HG03039 (cell line): ENCODE measurements at regions not wholly inside any gene's neighbourhood (a gene's known extent, or its start where the extent isn't known, plus 50 kb on each side); places are given as distances from the start of the nearest gene placed in this dataset.

Experiments used
- ATAC-seq: cut with Tn5 transposase; IDR thresholded peaks from one replicate; pipeline ENCODE4 v1.9.1; 2021; ENCODE audit warnings: mild to moderate bottlenecking, moderate library complexity; ENCODE audit not compliant: unreplicated experiment

DNA sequence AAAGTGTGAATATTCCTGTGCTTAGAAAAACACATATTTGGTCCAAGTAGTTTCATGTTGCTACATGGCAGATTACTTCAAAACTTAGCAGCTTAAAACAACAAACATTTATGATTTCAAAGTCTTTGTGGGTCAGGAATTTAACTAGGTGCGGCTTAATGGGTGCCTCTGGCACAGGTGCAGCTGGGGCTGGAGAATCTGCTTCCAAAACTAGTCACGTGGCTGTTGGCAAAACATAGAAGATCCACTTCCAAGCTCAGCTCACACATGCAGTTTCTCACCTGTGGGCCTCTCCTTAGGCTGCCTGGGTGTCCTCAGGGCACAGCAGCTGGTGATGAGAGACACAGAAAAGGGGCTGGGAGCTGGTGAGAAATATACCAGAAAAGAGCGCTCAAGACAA is 263.4 kb downstream of the TTLL7 start:
- ATAC-seq: no peak

DNA sequence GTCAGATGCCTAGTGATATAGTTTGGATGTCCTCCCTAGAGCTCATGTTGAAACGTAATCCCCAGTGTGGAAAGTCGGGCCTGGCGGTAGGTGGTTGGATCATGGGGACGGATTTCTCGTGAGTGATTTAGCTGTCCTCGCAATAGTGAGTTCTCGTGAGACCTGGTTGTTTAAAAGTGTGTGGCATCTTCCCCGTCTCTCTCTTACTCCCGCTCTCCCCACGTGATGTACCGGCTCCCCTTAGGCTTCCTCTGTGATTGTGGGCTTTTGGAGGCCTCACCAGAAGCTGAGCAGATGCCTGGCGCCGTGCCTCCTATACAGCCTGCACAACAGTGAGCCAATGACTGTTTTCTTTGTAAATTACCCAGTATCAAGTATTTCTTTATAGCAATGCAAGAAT is 264.5 kb downstream of the TTLL7 start:
- ATAC-seq: no peak

DNA sequence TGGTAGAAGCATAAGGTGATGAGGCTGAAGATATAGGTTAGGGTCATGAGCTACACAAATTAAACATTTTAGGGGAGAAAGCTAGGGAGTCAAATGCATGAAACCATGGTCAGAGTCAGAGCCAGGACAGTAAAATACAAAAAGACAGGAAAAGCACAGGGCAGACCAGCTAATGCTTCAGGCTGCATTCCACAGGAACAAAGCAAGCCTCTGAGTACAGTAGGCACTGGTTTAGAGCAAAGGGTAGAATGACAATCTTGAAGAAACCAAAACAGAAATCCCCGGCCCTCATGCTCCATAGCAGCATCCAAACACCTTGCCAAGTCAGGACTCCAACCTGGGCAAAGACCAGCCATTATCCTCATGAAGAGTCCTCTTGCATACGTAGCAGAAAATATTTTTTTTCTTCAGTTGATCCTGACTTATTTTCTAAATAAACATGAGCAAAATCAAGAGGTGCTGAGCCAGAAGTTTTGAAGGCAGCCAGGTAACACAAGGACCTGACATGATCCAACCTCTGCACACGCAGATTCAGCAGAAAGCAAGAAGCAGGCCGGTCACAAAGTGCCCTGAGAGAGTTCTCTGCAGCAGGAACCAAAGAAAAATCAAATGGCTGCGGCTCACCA is 273.1 kb downstream of the TTLL7 start:
- no peak for ATAC-seq

DNA sequence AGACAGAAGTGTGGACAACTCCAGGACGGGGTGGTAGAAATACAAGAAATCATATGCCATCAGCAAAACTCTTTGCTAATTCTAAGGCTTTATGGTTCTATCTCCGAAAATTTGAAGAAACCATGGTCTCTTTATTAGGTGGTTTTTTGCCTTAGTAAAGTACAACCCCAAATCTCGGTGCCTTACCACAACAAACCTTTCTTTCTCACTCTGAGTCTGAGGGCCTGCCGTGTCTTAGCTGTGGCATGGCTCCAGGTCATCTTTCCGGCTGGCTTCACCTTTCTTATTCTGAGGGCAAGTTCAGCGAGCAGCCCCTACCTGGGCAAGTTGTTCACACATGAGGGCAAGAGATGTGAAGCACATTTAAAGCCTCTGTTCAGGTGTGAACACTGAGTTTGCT is 280.6 kb downstream of the TTLL7 start:
- ATAC-seq: no peak

DNA sequence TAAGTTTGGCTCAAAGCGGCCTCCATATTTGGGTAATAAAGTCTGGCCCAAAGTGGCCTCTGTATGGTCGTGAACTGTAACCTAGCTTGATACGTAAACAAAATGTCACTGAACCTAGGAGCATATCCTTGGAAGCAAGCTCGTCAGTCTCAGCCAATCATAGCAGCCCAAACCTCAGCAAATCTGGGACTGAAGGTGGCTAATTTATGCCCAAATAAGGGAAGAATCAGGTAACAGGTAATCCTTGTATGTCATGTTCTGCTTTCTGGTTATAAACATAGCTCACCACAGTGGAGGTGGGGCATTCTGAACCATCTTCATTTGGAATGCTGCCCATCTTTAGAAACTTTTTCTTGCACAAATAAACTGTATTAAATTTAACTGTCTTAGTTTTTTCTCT is 281.1 kb downstream of the TTLL7 start:
- ATAC-seq: no peak

DNA sequence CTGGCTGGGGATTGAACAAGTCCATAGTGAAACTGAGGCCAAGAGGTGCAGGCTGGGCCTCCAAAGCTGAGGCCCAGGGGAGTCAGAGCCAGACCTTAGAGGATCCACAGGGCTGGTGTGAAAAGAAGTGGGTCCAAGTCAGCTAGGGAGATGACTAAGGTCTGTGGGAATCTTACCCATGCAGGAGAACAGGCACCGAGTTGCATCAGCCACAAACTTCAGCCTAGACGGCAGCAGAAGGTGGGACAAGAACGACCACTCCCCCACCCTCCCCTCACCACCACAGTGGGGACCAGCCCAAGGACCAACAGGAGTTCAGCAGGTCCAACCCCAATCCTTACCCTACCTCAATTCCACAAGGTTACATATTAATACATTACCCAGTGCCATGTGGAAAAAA is 282.3 kb downstream of the TTLL7 start:
- no peak for ATAC-seq

DNA sequence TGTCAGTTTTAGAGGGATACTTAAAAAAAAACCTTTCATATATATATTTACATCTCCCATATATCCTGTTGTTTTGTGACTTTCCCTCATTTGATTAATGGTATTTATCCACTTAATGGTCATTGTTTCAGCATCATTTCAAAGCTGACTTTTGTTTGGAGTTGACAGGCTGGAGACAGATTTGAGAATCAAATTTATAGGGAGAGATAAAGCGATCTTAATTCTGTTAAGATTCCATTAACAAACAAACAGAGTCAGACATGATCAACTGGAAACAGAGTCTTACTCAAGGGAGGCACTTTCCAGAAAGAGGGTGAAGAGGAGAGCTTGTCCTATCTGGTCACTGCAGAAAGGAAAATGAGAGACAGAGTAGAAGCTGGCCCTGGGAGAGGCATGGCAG is 283.4 kb downstream of the TTLL7 start:
- ATAC-seq: no peak

DNA sequence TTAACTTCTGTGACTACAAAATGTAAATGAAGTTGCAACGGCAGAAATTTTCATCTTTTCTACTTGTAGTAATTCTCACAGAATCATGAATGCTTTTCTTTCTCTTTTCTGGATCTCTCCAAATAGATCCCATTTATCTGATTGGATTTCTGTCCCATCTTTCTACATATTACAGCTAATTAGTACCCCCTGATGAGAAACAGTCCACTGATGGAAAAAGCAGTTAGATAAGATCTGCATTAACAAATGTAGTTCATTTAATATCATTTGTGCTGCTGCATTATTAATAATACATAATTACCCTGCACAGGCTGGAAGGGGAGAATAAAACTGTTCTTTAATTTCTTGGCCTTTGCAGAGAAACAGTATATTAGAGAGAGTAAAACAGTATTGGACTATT is 289.3 kb downstream of the TTLL7 start:
- no peak for ATAC-seq

DNA sequence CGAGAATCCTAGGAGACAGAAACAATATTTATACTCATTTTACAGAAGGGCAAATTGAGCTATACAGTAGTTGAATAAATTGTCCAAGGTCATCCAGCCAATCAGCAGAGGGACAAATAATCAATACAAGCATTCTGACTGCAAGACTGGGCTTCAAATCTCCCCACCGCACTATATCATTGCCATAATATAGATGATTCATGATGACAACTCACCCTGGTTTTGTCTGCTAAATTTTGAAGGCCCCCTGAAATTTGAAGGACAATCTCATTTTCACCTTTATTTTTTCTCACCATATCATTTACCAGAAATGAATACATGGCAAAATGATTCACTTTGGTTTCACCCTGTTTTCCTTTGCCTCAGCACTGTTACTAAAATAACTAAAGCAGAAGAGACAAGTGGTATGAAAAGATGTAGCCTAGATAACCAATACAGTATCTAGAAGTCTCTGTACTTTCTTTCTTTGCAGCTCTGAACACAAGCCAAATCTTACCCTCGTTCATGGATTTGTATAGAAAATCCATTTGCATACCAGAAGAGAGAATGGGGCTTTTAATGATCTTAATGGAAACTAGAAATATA is 292.5 kb downstream of the TTLL7 start:
- ATAC-seq: no peak

DNA sequence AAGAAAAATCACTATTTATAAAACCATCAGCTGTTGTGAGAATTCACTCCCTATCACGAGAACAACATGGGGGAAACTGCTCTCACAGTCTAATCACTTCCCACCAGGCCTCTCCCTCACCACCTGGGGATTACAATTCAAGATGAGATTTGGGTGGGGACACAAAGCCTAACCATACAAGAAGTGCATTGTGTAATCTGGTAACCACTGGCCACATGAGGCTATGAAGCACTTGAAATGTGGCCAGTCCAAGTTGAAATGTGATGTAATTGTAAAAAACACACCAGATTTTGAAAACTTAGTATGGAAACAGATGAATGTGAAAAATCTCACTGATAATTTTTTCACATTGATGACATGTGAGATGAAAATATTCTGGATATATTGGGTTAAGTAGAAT is 293.8 kb downstream of the TTLL7 start:
- ATAC-seq: no peak

DNA sequence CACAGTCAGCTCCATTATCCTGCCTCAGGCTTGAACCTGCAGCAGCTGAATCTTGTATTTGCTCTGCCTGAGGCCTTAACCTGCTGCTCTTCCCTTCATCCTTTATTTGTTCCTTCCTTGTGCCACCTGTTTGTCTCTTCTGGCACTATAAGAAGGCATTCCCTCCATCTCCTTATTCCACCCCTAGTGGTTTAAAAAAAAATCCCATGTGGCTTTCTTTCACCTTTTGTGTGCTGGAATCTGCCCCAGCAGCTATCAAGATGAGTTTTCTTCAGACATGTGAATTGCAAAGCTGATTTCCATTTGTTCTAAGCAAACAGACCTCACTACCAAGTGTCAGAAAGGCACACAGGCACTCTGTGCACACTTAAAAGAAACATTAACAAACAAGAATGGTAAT is 294.6 kb downstream of the TTLL7 start:
- ATAC-seq: no peak

DNA sequence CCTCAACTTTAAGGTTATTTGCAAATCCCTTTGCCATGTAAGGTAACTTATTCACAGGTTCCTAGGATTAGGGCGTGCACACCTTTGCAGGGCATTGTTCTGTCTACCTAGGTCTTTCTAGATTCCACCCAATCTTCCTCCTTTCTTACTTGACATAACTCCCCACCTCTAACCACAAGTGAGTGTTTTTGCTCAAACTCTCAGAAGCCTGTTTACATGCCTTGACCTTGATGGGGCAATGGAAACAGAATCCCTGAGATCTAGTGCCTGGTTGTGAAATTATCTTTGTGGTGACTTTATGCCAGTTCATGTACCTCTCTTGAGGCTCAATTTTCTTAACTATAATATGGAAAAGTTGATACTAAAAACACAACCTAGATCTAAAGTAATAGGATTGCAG is 296.6 kb downstream of the TTLL7 start:
- no peak for ATAC-seq

DNA sequence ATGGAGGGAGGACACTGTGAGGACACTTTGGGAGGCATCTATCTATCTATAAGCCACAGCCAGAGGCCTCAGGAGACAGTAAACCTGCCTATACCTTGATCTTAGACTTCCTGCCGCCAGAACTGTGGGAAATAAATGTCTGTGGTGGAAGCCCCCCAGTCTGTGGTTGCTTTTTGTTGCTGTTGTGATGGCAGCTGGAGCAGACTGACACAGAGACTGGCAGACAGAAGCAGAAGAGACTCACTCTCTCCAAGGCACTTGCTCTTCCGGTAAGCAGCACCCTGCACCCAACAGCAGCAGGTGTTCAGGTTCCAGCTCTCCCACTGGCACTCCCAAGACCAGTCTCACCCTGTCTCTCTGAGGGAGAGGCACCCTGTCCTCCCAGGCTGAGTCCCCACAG is 297.6 kb downstream of the TTLL7 start:
- no peak for ATAC-seq

DNA sequence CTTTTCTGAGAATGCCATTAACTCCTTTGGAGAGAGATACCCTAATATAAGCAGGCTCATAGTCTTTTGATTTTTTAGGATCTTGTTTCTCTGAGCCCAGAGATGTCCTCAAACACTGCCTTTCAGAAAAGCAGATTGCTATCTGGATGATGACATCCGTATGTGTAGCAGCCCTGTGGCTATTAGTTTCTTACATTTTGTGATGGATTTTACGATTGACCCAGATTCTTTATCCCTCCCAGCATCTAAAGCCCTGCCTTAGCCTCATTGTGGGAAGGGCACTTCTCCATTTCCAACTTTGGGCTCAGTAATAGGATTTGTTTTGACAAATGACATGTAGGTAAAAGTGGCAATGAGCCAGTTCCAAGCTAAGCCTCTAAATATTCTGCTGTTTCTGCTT is 300.3 kb downstream of the TTLL7 start:
- no peak for ATAC-seq

DNA sequence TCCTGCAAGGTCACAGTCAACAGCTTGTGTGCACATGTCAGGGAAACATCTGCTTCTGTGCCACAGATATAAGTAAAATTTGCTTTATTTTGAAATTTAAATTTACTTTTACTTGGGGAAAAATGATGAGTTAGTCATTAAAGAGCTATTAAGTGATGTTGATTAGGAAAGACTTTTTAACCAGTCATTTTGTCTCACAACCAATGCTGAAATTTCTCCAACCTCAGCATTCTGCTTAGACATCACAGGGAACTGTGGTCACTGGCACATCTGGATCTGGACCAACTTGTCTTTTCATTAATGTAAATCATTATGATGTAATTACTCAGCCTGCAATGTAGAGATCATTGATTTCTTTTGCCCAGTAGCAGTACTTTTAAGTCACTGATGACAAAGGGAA is 301.0 kb downstream of the TTLL7 start:
- ATAC-seq: no peak

DNA sequence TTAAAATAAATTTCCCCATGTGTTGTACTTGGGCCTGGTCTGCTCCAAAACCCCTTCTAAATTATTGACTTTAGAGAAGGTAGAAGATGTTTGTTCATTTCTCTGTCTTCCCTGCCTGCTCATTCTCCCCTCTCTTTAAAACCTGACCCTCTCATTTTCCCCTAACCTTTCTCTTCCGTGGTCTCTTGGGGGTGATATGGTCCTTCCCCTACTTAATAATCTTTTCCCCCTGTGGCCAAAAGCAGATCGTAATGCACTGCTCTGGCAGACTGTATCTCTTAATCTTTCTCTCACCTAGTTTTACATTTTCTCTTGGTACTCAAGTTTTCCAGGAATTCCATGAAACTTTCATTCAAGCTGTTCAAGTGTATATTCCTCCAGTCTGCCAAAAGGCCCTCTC is 301.7 kb downstream of the TTLL7 start:
- no peak for ATAC-seq

DNA sequence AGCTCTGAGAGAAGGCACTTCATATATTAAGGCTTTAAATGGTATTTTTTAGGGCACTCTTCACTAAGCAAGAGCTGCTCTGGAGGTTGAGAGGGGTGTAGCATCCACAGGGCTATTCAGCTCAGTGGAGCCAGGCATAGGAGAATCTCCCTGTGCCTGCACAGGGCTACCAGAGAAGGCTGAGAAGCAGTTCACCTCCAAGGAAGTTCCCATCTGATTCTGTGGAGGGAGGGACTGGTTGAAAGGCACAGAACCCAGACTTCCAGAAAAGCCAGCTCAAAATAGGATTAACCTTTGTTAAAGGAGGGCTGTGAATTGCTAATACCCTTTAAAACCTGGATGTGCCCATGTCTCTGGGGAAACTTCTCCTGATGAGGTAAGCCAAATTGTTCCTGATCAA is 304.5 kb downstream of the TTLL7 start:
- ATAC-seq: no peak

DNA sequence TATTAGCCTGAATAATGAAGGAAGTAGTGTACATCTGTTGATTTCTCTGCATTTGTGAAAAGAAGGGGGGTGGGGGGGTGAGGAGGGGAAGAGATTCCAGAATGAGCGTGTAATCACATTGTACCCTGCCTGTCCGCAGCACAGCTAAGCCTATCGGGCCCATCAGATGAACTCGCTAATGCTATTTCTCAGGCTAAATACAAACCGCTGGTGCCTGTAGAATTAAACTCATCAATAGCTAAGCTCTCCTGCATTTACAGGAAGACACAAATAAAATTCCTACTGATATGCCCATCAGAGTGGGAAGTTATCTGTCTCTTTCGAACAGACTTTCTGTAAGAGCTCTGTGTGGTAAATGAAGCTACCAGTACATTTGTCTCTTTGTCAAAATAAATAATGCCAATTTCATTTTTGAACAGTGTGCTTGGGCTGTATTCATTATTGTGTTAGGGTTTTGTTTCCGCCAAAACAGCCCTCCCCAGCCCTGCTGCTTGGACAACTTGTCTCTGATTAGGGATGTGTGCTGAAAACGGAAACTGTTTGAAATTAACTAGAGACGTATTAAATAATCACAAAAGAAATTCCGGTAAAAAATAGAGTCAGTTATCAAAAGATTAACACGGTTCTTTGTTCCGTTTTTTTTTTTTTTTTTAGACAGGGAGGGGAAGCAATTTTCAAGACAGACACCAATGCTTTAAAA is 305.4 kb downstream of the TTLL7 start:
- ATAC-seq: no peak

DNA sequence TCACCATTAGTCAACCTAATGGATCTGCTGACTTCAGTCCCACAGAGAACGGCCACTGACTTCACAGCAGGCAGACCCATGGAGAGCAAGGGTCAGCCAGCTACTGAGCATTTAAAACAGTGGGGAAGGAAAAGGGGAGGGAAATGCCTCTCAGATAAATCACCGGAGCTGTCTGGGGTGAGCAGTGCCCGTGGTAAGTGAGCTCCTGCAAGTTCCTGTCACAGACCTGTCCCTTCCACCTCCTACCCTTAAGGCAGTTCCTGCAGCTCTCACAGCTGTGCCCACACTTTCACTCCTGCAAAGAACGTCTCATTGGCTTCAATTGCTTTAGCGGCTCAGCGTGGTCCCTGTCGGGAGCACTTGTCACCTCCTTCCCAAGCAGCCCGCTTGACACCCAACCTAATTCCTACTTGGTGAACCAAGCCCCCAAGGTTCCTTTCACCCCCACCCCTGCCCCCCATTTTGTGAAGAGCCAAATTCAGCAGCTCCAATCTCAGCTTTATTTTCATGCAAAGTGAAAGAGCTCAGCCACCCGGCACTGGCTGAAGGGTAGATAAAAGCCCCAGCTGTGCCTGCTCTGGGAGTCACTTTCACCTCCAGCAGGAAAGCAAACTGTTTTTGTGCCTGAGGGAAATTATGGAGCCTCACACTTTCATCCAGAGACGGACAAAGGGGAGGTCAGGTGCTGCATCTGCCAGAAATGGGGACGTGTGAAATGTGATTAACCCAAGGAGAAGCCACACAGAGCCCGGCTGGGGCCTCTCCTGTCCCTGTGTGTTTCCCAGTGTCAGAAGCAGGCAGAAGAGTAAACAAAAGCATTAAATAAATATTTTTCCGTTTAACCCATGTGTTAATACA is 306.2 kb downstream of the TTLL7 start:
- peak; percentile 52 for ATAC-seq

DNA sequence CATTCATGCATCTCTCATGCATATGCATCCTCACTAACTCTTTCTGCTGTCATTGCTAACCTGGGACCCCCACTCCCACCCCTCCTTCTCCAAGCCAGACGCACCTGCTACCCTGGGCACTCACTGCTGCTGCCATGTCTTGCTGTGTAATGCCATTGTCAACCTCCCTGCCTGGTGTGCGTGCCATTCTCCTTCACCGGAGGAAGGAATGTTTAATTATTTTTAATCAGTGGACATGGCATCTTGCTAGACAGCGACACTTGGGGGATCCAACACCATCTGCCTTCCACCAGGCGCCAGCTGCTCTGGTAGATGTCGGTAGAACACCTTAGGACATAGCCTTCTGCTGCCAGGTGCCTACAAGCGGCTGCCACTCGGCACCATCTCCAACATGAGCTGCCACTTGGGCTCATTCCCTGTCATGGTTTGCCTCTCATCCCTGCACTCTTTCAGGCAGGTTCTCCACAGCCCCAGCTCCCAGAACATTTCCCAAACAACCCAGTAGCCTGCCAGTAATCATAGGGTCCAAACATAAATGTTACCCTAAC is 306.9 kb downstream of the TTLL7 start:
- ATAC-seq: no peak
